Liver (tissue), 8 donors: ENCODE measurements at regions not wholly inside any gene's neighbourhood (a gene's known extent, or its start where the extent isn't known, plus 50 kb on each side); places are given as distances from the start of the nearest gene placed in this dataset.

Experiments
- DNase-seq: peaks from one replicate; pipeline ENCODE4 v3.0.0-alpha.2; 2017; ENCODE audit warnings: low spot score
- H3K27ac ChIP-seq, 2 donors: one replicate each; pipeline ENCODE4 v1.7.0; 2013; ENCODE audit warnings: inconsistent platforms in 2 of 2, low read length in 2 of 2, control low read depth in 1 of 2, low read depth in 1 of 2, mild to moderate bottlenecking in 1 of 2
- H3K27me3 ChIP-seq, 4 donors: one replicate each; pipeline versions ENCODE4 v1.6.1 to v1.7.0; 2013; ENCODE audit warnings: low read length in 3 of 4, inconsistent platforms in 1 of 4, mild to moderate bottlenecking in 1 of 4, moderate library complexity in 1 of 4; ENCODE audit not compliant: control insufficient read depth in 4 of 4, insufficient read depth in 4 of 4
- H3K36me3 ChIP-seq, 4 donors: one replicate each; pipeline versions ENCODE4 v1.6.1 to v1.7.0; 2013; ENCODE audit warnings: low read length in 3 of 4, mild to moderate bottlenecking in 3 of 4, low read depth in 1 of 4, moderate library complexity in 1 of 4; ENCODE audit not compliant: control insufficient read depth in 4 of 4, insufficient read depth in 3 of 4
- H3K4me1 ChIP-seq, 4 donors: one replicate each; pipeline versions ENCODE4 v1.6.1 to v1.7.0; 2013; ENCODE audit warnings: low read length in 3 of 4, mild to moderate bottlenecking in 3 of 4, moderate library complexity in 1 of 4; ENCODE audit not compliant: control insufficient read depth in 4 of 4, insufficient read depth in 4 of 4
- H3K4me3 ChIP-seq, 3 donors: one replicate each; pipeline versions ENCODE4 v1.6.1 to v1.7.0; 2013; ENCODE audit warnings: low read length in 3 of 3, control low read depth in 1 of 3, low read depth in 1 of 3, mild to moderate bottlenecking in 1 of 3
- H3K9ac ChIP-seq, 2 donors: one replicate each; pipeline ENCODE4 v1.7.0; 2013; ENCODE audit warnings: low read length in 2 of 2, mild to moderate bottlenecking in 2 of 2, moderate library complexity in 2 of 2, control low read depth in 1 of 2, low read depth in 1 of 2
- H3K9me3 ChIP-seq, 4 donors: one replicate each; pipeline versions ENCODE4 v1.6.1 to v1.7.0; 2013; ENCODE audit warnings: low read length in 3 of 4; ENCODE audit not compliant: control insufficient read depth in 4 of 4
- FOXA1 ChIP-seq: IDR thresholded peaks from 2 replicates; pipeline ENCODE4 v1.6.1; 2016; ENCODE audit warnings: antibody characterized with exemption
- FOXA2 ChIP-seq: IDR thresholded peaks from 2 replicates; pipeline ENCODE4 v1.6.1; 2016; ENCODE audit warnings: antibody characterized with exemption
- HNF4A ChIP-seq, 2 donors: conservative IDR thresholded peaks; 2 replicates each; pipeline ENCODE4 v1.6.1; 2016; ENCODE audit warnings: antibody characterized with exemption in 2 of 2, mild to moderate bottlenecking in 2 of 2
- HNF4G ChIP-seq: IDR thresholded peaks from 2 replicates; pipeline ENCODE4 v1.6.1; 2016; ENCODE audit warnings: antibody characterized with exemption
- JUND ChIP-seq, 2 donors: IDR thresholded peaks; 2 replicates each; pipeline ENCODE4 v1.6.1; 2016; ENCODE audit warnings: antibody characterized with exemption in 2 of 2
- NR2F2 ChIP-seq: IDR thresholded peaks from 2 replicates; pipeline ENCODE4 v1.6.1; 2016; ENCODE audit warnings: antibody characterized with exemption
- RAD21 ChIP-seq, 2 donors: IDR thresholded peaks; 2 replicates each; pipeline ENCODE4 v1.6.1; 2016; ENCODE audit warnings: antibody characterized with exemption in 2 of 2, mild to moderate bottlenecking in 2 of 2
- RXRA ChIP-seq, 2 donors: IDR thresholded peaks; 2 replicates each; pipeline ENCODE4 v1.6.1; 2017 to 2018; ENCODE audit warnings: antibody characterized with exemption in 2 of 2, mild to moderate bottlenecking in 1 of 2
- SP1 ChIP-seq: IDR thresholded peaks from 2 replicates; pipeline ENCODE4 v1.6.1; 2018; ENCODE audit warnings: antibody characterized with exemption, mild to moderate bottlenecking
- TAF1 ChIP-seq: conservative IDR thresholded peaks from 2 replicates; pipeline ENCODE4 v1.6.1; 2016; ENCODE audit warnings: antibody characterized with exemption, mild to moderate bottlenecking
- YY1 ChIP-seq: IDR thresholded peaks from 2 replicates; pipeline ENCODE4 v1.6.1; 2016; ENCODE audit warnings: antibody characterized with exemption, mild to moderate bottlenecking
- WGBS: extraction: QIAGEN DNeasy Blood & Tissue Kit; methylation state at CpG from one replicate; pipeline ENCODE4 v1.1.7; 2013; 5-methylcytosine and 5-hydroxymethylcytosine counted together
- TF ChIP-seq, protein P1 (sequence below): IDR thresholded peaks from 2 replicates; pipeline ENCODE4 v1.6.1; 2016; ENCODE audit warnings: antibody characterized with exemption
- TF ChIP-seq, protein P2 (sequence below): fragments of 150-350 bp; IDR thresholded peaks from 2 replicates; pipeline ENCODE4 v1.5.1; 2017; ENCODE audit warnings: improper control_type of control experiment, low read depth, low read length; ENCODE audit not compliant: missing input control
- TF ChIP-seq, protein P3 (sequence below): IDR thresholded peaks from 2 replicates; pipeline ENCODE4 v1.6.1; 2016; ENCODE audit warnings: antibody characterized with exemption
- TF ChIP-seq, protein P4 (sequence below): IDR thresholded peaks from 2 replicates; pipeline ENCODE4 v1.6.1; 2016; ENCODE audit warnings: antibody characterized with exemption, mild to moderate bottlenecking
- TF ChIP-seq, protein P5 (sequence below): IDR thresholded peaks from 2 replicates; pipeline ENCODE4 v1.6.1; 2016; ENCODE audit warnings: antibody characterized with exemption
- donor health status: healthy.
- donor health status: healthy.
- donor health status: healthy.
- donor health status: healthy.
- donor health status: healthy.

DNA sequence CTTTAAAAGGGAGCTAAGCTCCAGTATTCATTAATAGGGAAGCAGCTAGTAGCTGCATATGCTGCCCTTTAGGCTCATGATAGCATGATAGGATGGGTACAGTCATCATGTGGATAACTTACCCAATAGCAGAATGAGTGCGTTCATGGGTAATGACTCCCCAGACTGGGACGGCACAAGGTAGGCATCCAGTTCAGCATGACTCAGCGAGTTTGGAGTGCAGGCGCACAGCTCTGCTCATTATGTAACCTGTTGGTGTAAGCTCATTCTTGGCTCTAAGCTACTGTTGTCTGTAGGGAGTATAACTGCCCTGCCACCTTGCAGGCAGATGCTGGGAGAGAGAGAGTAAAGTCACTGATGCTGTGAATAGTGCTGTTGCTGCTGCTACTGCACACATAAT is 209.2 kb upstream of the SYT4 start:
- Histone ChIP-seq H3K27me3 (no peaks in the 10 kb centered on the region), H3K27ac (no peak overlapping the region), H3K4me1 (no peaks in the 10 kb centered on the region), H3K4me3 (no peak overlapping the region), H3K36me3 (no peaks in the 10 kb centered on the region), H3K9ac (no peak overlapping the region), H3K9me3 (peaks cover 0 to 4% (median 3%) of the 10 kb centered on the region in 4 donors)
- DNase-seq, result no peak
- TF ChIP-seq RXRA (IDR thresholded peaks at IDR 0.05), result no peak
- no peak for TF ChIP-seq NR2F2
- TF ChIP-seq, protein P1, sequence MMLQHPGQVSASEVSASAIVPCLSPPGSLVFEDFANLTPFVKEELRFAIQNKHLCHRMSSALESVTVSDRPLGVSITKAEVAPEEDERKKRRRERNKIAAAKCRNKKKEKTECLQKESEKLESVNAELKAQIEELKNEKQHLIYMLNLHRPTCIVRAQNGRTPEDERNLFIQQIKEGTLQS, result no peak
- TF ChIP-seq RAD21 (IDR thresholded peaks at IDR 0.05), result no peak
- TF ChIP-seq, protein P2, sequence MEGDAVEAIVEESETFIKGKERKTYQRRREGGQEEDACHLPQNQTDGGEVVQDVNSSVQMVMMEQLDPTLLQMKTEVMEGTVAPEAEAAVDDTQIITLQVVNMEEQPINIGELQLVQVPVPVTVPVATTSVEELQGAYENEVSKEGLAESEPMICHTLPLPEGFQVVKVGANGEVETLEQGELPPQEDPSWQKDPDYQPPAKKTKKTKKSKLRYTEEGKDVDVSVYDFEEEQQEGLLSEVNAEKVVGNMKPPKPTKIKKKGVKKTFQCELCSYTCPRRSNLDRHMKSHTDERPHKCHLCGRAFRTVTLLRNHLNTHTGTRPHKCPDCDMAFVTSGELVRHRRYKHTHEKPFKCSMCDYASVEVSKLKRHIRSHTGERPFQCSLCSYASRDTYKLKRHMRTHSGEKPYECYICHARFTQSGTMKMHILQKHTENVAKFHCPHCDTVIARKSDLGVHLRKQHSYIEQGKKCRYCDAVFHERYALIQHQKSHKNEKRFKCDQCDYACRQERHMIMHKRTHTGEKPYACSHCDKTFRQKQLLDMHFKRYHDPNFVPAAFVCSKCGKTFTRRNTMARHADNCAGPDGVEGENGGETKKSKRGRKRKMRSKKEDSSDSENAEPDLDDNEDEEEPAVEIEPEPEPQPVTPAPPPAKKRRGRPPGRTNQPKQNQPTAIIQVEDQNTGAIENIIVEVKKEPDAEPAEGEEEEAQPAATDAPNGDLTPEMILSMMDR, result no peak
- TF ChIP-seq, protein P3, sequence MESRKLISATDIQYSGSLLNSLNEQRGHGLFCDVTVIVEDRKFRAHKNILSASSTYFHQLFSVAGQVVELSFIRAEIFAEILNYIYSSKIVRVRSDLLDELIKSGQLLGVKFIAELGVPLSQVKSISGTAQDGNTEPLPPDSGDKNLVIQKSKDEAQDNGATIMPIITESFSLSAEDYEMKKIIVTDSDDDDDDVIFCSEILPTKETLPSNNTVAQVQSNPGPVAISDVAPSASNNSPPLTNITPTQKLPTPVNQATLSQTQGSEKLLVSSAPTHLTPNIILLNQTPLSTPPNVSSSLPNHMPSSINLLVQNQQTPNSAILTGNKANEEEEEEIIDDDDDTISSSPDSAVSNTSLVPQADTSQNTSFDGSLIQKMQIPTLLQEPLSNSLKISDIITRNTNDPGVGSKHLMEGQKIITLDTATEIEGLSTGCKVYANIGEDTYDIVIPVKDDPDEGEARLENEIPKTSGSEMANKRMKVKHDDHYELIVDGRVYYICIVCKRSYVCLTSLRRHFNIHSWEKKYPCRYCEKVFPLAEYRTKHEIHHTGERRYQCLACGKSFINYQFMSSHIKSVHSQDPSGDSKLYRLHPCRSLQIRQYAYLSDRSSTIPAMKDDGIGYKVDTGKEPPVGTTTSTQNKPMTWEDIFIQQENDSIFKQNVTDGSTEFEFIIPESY, result no peak
- TF ChIP-seq TAF1, result no peak
- TF ChIP-seq HNF4G, result no peak
- TF ChIP-seq, protein P4, sequence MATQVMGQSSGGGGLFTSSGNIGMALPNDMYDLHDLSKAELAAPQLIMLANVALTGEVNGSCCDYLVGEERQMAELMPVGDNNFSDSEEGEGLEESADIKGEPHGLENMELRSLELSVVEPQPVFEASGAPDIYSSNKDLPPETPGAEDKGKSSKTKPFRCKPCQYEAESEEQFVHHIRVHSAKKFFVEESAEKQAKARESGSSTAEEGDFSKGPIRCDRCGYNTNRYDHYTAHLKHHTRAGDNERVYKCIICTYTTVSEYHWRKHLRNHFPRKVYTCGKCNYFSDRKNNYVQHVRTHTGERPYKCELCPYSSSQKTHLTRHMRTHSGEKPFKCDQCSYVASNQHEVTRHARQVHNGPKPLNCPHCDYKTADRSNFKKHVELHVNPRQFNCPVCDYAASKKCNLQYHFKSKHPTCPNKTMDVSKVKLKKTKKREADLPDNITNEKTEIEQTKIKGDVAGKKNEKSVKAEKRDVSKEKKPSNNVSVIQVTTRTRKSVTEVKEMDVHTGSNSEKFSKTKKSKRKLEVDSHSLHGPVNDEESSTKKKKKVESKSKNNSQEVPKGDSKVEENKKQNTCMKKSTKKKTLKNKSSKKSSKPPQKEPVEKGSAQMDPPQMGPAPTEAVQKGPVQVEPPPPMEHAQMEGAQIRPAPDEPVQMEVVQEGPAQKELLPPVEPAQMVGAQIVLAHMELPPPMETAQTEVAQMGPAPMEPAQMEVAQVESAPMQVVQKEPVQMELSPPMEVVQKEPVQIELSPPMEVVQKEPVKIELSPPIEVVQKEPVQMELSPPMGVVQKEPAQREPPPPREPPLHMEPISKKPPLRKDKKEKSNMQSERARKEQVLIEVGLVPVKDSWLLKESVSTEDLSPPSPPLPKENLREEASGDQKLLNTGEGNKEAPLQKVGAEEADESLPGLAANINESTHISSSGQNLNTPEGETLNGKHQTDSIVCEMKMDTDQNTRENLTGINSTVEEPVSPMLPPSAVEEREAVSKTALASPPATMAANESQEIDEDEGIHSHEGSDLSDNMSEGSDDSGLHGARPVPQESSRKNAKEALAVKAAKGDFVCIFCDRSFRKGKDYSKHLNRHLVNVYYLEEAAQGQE, result no peak
- no peak for TF ChIP-seq HNF4A (conservative IDR thresholded peaks at IDR 0.05)
- TF ChIP-seq FOXA2, result no peak
- no peak for TF ChIP-seq FOXA1
- TF ChIP-seq, protein P5, sequence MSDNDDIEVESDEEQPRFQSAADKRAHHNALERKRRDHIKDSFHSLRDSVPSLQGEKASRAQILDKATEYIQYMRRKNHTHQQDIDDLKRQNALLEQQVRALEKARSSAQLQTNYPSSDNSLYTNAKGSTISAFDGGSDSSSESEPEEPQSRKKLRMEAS, result no peak
- no peak for TF ChIP-seq YY1
- TF ChIP-seq JUND (IDR thresholded peaks at IDR 0.05), result no peak
- TF ChIP-seq SP1, result no peak
- 87% methylated on average over 4 of the region's 4 CpGs for WGBS

DNA sequence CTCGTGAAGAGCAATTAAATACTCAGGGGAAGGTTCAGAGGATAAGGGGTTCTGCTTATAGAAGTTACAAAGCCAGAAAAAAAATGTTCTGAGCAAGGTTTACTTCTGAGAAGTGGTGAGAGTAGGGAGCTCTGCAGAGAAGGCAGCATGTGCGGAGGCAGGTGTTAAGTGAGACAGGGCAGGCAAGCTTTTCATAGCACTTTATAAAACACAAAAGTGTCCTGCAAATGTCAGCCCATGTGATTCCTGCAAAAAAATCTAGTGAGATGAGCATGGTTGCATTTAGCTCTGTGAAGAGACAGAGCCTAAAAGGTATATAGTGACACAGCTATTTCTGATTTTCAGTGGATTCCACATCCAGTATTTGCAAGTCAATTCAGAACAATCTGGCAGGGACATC is 223.8 kb upstream of the SYT4 start:
- Histone ChIP-seq H3K27me3 (no peaks in the 10 kb centered on the region), H3K9me3 (no peaks in the 10 kb centered on the region), H3K36me3 (no peaks in the 10 kb centered on the region), H3K9ac (no peak overlapping the region), H3K27ac (no peak overlapping the region), H3K4me1 (no peaks in the 10 kb centered on the region), H3K4me3 (no peak overlapping the region)
- 70% methylated on average over 2 of the region's 2 CpGs for WGBS
- DNase-seq, result no peak
- TF ChIP-seq, protein P4, result no peak
- no peak for TF ChIP-seq SP1
- TF ChIP-seq FOXA1, result no peak
- no peak for TF ChIP-seq YY1
- TF ChIP-seq, protein P3, result no peak
- no peak for TF ChIP-seq RXRA (IDR thresholded peaks at IDR 0.05)
- TF ChIP-seq, protein P1, result no peak
- no peak for TF ChIP-seq FOXA2
- TF ChIP-seq, protein P5, result no peak
